Activated CD4-positive, alpha-beta T cell treated with anti-CD3 and anti-CD28 coated beads, Interleukin-2, amount 50 U/mL, for 16 hours (primary cell): ENCODE measurements at regions not wholly inside any gene's neighbourhood (a gene's known extent, or its start where the extent isn't known, plus 50 kb on each side); places are given as distances from the start of the nearest gene placed in this dataset.
"Not testable (repeated sequence)": the region's sequence is repeated elsewhere in the genome, so short reads cannot be mapped to it uniquely, and the experiment has no call there.

Source experiments
- DNase-seq: peaks from one replicate; pipeline ENCODE4 v3.0.0-alpha.2; 2020

- DNase-seq, result no peak
Measured at GRCh38 chr7:26065652-26066051, 86.3 kb upstream of the NFE2L3 start.

GRCh38 chr7:26066736-26067135 lies 85.3 kb upstream of the NFE2L3 start:
- no peak for DNase-seq

- DNase-seq, result no peak
Measured at GRCh38 chr7:26070290-26070689, 81.7 kb upstream of the NFE2L3 start.

GRCh38 chr7:26071622-26072456 lies 80.2 kb upstream of the NFE2L3 start:
- DNase-seq, result no peak

GRCh38 chr7:26073041-26073440 lies 79.0 kb upstream of the NFE2L3 start:
- DNase-seq, result no peak

GRCh38 chr7:26074919-26075318 lies 77.1 kb upstream of the NFE2L3 start:
- no peak for DNase-seq

GRCh38 chr7:26076691-26077090 lies 75.3 kb upstream of the NFE2L3 start:
- no peak for DNase-seq

- DNase-seq, result peak; percentile 79
Measured at GRCh38 chr7:26078437-26079336, 73.3 kb upstream of the NFE2L3 start.

- no peak for DNase-seq
Measured at GRCh38 chr7:26081638-26082037, 70.4 kb upstream of the NFE2L3 start.

GRCh38 chr7:26083113-26083512 lies 68.9 kb upstream of the NFE2L3 start:
- no peak for DNase-seq

GRCh38 chr7:26084418-26084817 lies 67.6 kb upstream of the NFE2L3 start:
- DNase-seq, result no peak

- no peak for DNase-seq
Measured at GRCh38 chr7:26085771-26086170, 66.2 kb upstream of the NFE2L3 start.

GRCh38 chr7:26087321-26088091 lies 64.5 kb upstream of the NFE2L3 start:
- no peak for DNase-seq

GRCh38 chr7:26089469-26089868 lies 62.5 kb upstream of the NFE2L3 start:
- not testable (repeated sequence) for DNase-seq

- peak; percentile 39 for DNase-seq
Measured at GRCh38 chr7:26090927-26091519, 61.0 kb upstream of the NFE2L3 start.

- no peak for DNase-seq
Measured at GRCh38 chr7:26091933-26092332, 60.1 kb upstream of the NFE2L3 start.

GRCh38 chr7:26093023-26093422 lies 59.0 kb upstream of the NFE2L3 start:
- no peak for DNase-seq

- no peak for DNase-seq
Measured at GRCh38 chr7:26096136-26096535, 55.9 kb upstream of the NFE2L3 start.

- DNase-seq, result no peak
Measured at GRCh38 chr7:26097837-26098668, 53.9 kb upstream of the NFE2L3 start.

- DNase-seq, result no peak
Measured at GRCh38 chr7:26099236-26099635, 52.8 kb upstream of the NFE2L3 start.

- no peak for DNase-seq
Measured at GRCh38 chr7:26100406-26101339, 51.3 kb upstream of the NFE2L3 start.
